ENCODE measurements at regions not wholly inside any gene's neighbourhood (a gene's known extent, or its start where the extent isn't known, plus 50 kb on each side); places are given as distances from the start of the nearest gene placed in this dataset.

DNA sequence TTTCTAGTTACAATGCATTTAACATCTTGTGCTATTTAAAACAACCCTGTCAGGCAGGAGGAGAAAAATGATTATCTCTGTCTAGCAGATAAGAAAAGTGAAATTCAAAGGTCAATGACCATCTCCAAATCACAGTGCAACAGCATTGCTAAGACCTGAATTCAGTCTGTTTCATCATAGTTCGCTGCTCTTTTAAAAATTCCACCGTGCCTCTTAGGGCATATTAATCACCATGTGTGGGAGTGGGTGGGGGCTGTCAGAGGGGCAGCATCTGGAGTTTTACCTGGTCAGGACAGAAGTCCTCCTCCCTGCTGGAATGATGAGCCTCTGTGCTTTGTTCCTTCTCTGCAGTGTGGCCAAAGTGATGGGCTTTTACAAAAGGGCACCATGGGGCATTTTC, 418.7 kb upstream of the RGPD4 start (continued):
- TF ChIP-seq, protein P1, sequence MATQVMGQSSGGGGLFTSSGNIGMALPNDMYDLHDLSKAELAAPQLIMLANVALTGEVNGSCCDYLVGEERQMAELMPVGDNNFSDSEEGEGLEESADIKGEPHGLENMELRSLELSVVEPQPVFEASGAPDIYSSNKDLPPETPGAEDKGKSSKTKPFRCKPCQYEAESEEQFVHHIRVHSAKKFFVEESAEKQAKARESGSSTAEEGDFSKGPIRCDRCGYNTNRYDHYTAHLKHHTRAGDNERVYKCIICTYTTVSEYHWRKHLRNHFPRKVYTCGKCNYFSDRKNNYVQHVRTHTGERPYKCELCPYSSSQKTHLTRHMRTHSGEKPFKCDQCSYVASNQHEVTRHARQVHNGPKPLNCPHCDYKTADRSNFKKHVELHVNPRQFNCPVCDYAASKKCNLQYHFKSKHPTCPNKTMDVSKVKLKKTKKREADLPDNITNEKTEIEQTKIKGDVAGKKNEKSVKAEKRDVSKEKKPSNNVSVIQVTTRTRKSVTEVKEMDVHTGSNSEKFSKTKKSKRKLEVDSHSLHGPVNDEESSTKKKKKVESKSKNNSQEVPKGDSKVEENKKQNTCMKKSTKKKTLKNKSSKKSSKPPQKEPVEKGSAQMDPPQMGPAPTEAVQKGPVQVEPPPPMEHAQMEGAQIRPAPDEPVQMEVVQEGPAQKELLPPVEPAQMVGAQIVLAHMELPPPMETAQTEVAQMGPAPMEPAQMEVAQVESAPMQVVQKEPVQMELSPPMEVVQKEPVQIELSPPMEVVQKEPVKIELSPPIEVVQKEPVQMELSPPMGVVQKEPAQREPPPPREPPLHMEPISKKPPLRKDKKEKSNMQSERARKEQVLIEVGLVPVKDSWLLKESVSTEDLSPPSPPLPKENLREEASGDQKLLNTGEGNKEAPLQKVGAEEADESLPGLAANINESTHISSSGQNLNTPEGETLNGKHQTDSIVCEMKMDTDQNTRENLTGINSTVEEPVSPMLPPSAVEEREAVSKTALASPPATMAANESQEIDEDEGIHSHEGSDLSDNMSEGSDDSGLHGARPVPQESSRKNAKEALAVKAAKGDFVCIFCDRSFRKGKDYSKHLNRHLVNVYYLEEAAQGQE (IDR thresholded peaks at IDR 0.05; ENCODE audit: unreplicated experiment), result no peak
- TF ChIP-seq ZNF114 (CRISPR knock-in tag; IDR thresholded peaks at IDR 0.05), result no peak
- TF ChIP-seq, protein P2, sequence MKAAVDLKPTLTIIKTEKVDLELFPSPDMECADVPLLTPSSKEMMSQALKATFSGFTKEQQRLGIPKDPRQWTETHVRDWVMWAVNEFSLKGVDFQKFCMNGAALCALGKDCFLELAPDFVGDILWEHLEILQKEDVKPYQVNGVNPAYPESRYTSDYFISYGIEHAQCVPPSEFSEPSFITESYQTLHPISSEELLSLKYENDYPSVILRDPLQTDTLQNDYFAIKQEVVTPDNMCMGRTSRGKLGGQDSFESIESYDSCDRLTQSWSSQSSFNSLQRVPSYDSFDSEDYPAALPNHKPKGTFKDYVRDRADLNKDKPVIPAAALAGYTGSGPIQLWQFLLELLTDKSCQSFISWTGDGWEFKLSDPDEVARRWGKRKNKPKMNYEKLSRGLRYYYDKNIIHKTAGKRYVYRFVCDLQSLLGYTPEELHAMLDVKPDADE (IDR thresholded peaks at IDR 0.05), result no peak
- no peak for TF ChIP-seq CREB1 (CRISPR knock-in tag; IDR thresholded peaks at IDR 0.05; ENCODE audit: low read depth)

DNA sequence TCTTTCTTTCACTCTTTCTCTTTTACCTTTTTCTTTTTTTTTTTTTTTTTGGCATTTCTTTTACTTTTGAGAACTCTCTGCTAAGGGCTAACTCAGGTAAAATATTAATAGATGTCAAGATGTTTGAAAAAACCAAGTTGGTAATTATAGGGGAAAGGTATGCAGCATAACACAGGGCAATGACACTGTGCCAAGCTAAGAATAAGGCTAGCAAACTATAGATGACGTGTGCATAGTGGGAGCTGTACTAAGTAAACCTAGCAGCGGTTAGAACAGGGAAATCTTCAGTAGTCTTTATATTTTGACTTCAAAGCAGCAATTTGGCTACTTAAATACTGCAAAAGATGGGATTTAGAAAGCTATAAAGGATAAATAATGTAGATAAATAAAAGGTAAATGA, 415.4 kb upstream of the RGPD4 start:
- no peaks in the 10 kb centered on the region for H3K36me3 ChIP-seq (ENCODE audit: insufficient read depth)
- H3K4me2 ChIP-seq, result no peak overlapping the region
- H3K27ac Mint-ChIP-seq, result no peak overlapping the region
- DNase-seq (ENCODE audit: low spot score), result no peak
- no peaks in the 10 kb centered on the region for H3K4me1 Mint-ChIP-seq
- no peaks in the 10 kb centered on the region for H3K4me1 ChIP-seq (ENCODE audit: insufficient read depth)
- H3K27ac ChIP-seq (ENCODE audit: low read depth), result no peak overlapping the region
- no peaks in the 10 kb centered on the region for H3K79me2 ChIP-seq (replicated peaks; ENCODE audit: insufficient read depth)
- no peak overlapping the region for H2AFZ ChIP-seq
- H3K36me3 Mint-ChIP-seq (ENCODE audit: low read depth), result no peaks in the 10 kb centered on the region
- H3K27me3 ChIP-seq (ENCODE audit: insufficient read depth), result no peaks in the 10 kb centered on the region
- H3K4me3 Mint-ChIP-seq, result no peak overlapping the region
- no peak for ATAC-seq
- no peak for TF ChIP-seq ZNF331 (CRISPR knock-in tag; IDR thresholded peaks at IDR 0.05; ENCODE audit: low read depth)
- no peak for TF ChIP-seq EZH2phosphoT487 (IDR thresholded peaks at IDR 0.05; ENCODE audit: unreplicated experiment)
- TF ChIP-seq, protein P2 (IDR thresholded peaks at IDR 0.05), result no peak
- TF ChIP-seq, protein P1 (IDR thresholded peaks at IDR 0.05; ENCODE audit: unreplicated experiment), result no peak
- TF ChIP-seq, protein P3, sequence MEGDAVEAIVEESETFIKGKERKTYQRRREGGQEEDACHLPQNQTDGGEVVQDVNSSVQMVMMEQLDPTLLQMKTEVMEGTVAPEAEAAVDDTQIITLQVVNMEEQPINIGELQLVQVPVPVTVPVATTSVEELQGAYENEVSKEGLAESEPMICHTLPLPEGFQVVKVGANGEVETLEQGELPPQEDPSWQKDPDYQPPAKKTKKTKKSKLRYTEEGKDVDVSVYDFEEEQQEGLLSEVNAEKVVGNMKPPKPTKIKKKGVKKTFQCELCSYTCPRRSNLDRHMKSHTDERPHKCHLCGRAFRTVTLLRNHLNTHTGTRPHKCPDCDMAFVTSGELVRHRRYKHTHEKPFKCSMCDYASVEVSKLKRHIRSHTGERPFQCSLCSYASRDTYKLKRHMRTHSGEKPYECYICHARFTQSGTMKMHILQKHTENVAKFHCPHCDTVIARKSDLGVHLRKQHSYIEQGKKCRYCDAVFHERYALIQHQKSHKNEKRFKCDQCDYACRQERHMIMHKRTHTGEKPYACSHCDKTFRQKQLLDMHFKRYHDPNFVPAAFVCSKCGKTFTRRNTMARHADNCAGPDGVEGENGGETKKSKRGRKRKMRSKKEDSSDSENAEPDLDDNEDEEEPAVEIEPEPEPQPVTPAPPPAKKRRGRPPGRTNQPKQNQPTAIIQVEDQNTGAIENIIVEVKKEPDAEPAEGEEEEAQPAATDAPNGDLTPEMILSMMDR (conservative IDR thresholded peaks at IDR 0.05; ENCODE audit: low read depth in 2 of 2), result no peak
- TF ChIP-seq EZH2 (IDR thresholded peaks at IDR 0.05; ENCODE audit: low read depth, unreplicated experiment), result no peak
- TF ChIP-seq STAT1 (IDR thresholded peaks at IDR 0.05; ENCODE audit: unreplicated experiment), result no peak
- no peak for TF ChIP-seq POLR2AphosphoS5 (IDR thresholded peaks at IDR 0.05; ENCODE audit: low read depth)
- no peak overlapping the region for H3K4me3 ChIP-seq
- H3K9me3 Mint-ChIP-seq, result no peaks in the 10 kb centered on the region
- H3F3A ChIP-seq (replicated peaks; ENCODE audit: low read depth), result no peaks in the 10 kb centered on the region
- 0 out of 2 replicates have a peak, but pooled peaks cover 4% of the 10 kb centered on the region for H3K9me2 ChIP-seq (ENCODE audit: insufficient read depth)
- H3K27me3 Mint-ChIP-seq (ENCODE audit: insufficient read depth, low read depth, poor library complexity), result peaks cover 3% of the 10 kb centered on the region
- H4K20me1 ChIP-seq (replicated peaks; ENCODE audit: insufficient read depth), result no peaks in the 10 kb centered on the region
